Effector CD4-positive, alpha-beta T cell (primary cell): ENCODE measurements at regions not wholly inside any gene's neighbourhood (a gene's known extent, or its start where the extent isn't known, plus 50 kb on each side); places are given as distances from the start of the nearest gene placed in this dataset.
"Not testable (repeated sequence)": the region's sequence is repeated elsewhere in the genome, so short reads cannot be mapped to it uniquely, and the experiment has no call there.

ENCODE experiments used
- DNase-seq: peaks from one replicate; pipeline ENCODE4 v3.0.0-alpha.2; 2020

DNA sequence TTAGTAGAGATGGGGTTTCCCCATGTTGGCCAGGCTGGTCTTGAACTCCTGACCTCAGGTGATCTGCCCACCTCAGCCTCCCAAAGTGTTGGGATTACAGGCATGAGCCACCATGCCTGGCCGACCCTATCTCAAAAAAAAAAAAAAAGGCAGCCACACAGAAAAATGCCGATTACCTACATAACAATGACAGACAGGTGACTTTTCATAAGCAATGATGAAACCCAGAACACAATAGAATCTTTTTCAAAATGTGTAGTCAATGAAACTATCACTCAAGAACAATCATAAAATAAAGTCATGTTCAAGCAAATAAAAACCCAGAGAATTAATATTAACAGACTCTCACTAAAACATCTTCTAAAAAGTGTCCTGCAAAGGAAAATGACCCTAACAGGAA, 135.6 kb upstream of the MVB12B start:
- not testable (repeated sequence) for DNase-seq

DNA sequence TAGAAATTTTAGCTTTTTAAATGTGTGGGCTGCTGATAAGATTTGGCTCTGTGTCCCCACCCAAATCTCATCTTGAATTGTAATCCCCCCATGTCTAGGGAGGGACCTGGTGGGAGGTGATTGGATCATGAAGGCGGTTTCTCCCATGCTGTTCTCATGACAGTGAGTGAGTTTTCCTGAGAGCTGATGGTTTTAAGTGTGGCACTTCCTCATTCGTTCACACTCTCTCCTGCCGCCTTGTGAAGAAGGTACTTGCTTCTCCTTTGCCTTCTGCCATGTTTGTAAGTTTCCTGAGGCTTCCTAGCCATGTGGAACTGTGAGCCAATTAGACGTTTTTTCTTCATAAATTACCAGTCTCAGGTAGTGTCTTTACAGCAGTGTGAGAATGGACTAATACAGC, 127.8 kb upstream of the MVB12B start:
- DNase-seq = no peak

DNA sequence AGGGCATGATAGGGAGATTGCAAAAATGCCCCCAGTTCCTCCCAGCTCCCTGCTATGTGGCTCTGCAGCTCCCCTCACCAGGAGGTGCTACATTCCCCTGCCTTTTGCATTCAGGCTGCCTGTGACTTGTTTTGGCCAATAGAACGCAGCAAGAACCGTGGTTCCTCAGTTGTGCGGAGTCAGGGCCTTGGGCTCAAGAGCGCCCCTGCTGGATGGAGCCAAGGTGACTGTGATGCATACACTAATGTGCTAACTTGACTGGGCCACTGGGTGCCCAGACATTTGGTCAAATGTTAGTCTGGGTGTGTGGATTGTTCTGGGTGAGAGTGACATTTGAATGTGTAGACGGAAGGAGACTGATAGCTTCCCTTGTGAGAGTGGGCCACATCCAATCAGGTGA, 123.3 kb upstream of the MVB12B start:
- no peak for DNase-seq

DNA sequence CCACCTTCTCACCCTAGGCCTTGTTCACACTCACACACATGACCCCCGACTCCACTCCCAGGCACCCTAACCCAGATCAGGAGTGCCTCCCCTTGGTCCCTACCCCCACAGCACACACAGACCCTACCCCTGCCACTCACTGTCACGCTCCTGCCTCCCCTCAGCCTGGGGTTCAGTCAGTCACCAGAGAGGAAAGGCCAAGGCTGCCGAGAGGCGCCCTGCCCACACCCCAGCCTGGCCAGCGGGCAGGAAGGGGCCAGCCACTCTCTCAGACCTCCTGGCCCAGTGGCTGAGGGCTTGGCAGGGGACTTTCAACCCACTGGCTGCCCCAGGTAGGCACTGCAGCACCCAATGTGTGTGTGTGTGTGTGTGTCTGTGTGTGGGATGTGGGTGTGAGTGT, 122.4 kb upstream of the MVB12B start:
- no peak for DNase-seq

DNA sequence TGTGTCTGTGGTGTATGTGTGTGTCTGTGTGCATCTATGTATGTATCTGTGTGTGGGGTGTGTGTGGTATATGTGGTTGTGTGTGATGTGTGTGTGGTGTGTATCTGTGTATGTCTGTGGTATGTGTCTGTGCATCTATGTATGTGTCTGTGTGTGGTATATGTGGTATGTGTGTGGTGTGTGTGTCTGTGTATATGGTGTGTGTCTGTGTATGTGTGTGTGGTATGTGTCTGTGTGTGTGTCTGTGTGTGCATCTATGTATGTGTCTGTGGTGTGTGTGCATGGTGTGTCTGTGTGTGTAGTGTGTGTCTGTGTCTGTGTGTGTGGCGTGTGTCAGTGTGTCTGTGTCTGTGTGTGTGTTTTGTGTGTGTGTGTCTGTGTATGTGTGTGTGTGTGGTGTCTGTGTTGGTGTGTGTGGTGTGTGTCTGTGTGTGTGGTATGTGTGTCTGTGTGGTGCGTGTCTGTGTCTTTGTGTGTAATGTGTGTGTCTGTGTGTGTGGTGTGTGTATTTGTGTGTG, 121.9 kb upstream of the MVB12B start:
- DNase-seq = no peak

DNA sequence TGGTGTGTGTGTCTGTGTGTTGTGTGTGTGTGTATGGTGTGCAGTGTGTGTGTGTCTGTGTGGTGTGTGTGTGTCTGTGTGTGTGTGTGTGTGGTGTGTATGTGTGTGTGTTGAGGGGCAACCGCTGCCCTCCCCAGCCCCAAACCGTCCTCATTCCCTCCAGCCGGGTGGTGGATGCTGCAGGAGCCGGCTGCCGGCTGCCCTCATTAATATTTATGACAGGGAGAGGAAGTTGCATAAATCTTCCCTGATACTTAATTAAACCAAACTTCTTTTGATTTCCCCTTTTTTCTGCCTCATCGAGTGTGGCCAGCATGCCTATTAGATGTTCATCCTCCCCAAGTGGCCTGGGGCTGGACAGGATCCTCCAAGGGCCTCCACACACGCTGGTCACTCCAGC, 121.4 kb upstream of the MVB12B start:
- DNase-seq = no peak

DNA sequence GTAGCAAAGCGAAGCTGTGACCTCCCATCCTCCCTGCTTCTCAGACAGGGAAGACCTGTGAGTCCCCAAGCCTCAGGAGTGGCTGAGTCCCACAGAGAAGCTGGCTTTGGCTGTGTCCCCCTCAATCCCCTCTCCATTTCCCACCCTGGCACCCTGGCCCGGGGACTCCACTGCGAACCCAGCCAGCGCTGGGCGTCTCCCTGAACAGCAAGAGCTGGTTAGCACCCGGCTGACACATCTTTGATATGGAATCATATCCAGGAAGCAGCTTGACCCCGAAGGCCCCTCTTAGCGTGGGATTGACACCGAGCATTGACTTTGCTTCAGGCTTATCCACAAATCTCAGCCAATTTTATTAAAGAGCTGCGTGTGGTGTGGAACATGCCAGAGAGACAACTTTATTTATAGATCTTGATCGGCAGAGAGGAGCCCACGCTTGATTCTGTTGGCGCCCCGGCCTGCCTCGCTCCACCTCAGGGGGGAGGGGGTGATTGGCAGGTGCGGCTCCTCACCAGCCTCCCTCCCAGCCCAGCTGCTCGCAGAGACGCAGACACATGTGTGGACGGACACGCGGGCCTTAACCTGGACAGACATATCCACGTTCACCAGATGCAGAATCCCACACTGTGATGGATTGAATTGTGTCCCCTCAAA, 120.7 kb upstream of the MVB12B start:
- DNase-seq = no peak

DNA sequence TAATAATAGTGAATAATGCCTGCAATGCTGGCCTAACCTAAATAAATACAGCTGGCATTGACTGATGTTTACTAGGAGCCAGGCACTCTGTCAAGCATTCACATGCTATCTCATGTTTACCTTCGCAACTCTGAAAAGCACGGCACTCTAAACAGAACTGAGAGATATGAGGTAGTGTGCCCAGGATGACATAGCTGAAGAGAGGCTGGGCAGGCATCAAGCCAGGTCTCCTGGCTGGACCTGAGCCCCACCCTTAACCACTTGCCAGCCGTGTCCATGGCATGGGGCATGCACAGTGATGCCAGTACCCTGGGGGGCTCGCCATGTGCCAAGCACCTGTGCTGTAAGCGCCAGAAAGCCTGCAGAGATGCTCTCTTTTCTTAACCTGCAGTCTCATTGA, 119.4 kb upstream of the MVB12B start:
- no peak for DNase-seq

DNA sequence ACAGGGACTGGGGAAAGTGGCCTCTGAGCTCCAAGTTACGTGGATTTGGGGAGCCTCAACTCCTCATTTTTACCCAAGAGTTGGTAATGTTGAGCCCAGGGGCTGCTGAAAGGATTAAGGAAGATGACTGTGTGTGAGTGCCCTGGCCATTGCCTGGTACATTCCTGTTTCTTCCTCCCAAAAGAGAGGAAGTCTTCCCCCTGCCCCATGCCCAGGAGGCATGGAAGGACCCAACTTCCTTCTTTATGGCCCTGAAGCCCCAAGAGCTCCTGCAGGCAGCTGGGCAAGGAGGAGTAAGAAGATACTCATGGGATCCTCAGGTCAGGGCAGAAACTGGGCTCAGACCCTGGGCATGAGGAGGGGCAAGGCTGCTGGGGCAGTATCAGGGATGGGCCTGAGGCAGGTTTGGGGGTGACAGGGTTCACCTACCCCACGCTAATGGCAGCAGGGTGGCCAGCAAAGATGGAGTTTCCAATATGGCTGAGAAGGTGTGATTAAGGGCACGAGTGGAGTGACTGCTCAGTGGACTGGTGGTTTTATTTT, 118.3 kb upstream of the MVB12B start:
- DNase-seq = no peak

DNA sequence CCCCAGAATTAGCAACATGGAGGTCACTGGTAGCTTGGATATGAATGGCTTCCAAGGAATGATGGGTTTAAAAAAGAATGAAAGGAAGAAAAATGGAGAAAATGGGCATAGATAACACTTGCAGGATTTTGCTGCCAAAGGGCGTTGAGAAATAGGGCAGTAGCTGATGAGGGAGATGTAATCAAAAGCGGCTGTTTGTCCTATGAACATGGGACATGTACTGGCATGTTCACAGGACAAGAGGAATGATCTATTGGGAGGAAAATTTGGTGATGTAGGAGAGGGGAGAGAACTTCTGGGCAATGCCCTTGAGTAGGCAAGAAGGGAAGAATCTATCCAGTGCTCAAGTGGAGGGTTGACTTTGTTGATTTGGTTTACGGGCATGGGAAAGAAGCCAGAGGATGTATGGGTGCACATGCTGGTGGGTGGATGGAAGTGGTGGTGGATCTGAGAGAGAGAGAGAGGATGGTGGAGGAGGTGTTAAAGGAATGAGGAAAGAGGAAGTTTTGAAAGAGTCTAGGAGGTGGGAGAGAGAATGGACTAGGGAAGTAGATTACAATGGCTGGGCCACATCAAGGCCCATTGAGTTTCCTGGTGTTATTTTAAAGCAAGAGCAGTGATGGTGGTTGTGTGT, 115.1 kb upstream of the MVB12B start:
- DNase-seq = no peak

DNA sequence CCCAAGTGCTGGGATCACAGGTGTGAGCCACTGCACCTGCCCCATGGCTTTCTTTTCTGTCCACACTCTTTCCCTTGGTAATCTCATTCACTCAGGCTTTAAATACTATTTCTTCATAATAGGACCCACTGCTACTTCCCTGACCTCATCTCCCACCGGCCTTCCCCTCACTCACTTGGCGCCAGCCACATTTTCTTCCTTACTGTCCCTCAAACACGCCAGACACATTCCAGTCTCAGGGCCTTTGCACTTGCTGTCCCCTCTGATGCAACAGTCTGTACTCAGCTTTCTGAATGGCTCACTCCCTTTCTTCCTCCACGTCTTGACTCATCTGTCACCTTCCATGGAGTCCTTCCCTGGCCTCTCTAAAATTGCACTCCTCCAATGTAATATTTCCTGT, 111.1 kb upstream of the MVB12B start:
- DNase-seq = no peak

DNA sequence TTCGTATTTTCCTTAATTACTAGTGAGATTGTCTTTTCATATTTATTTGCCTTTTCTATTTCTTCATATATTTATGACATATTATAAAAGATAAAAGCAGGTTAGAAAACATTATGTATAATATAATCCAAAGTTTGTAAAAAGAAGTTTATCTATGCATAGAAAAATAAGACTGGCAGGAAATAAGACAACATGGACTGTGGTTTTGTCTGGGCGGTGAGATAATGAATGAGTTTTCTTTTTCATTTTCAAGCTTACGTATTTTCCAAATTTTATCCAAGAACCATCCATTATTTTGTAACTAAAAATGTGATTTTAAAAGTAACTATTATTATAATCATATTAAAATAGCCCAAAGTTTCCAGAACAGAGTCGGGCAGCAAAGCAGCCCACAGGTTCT, 109.8 kb upstream of the MVB12B start:
- no peak for DNase-seq

DNA sequence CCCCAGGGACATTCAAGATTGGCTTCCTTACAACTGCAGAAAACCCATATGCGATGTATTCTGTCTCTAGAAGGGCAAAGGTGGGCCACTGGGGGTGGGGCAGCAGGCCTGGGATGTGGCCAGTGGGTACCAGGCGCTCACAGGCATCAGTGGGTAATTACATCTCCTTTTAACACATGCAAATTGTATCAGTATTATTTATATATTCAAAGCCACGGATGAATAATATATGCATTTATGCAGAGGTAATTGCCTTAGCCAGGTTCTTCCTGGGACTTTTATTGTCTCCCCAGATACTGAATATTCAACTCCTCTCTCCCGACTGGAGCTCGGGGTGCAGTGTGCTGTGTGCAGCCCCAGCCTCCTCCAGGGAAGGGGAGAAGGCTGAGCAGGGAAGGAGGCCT, 109.4 kb upstream of the MVB12B start:
- no peak for DNase-seq

DNA sequence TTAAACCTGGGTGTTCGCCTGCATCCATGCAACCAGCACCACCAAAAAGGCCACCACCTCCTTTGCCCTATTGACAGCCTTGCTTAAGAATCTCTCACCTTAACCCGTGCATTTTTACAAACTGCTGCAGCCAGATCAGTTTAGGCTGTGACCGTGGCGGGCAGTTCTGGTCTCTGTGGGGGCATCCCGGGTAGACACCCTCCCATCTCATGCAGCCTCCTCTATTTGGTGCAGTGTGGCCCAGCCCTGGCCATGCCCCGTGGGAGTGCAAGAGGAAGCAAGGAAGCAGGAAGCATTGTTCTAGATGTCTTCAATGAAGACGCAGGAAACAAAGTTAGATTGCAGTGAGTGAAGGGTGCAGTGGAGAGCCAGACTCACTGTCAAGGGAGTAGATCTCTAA, 108.8 kb upstream of the MVB12B start:
- no peak for DNase-seq

DNA sequence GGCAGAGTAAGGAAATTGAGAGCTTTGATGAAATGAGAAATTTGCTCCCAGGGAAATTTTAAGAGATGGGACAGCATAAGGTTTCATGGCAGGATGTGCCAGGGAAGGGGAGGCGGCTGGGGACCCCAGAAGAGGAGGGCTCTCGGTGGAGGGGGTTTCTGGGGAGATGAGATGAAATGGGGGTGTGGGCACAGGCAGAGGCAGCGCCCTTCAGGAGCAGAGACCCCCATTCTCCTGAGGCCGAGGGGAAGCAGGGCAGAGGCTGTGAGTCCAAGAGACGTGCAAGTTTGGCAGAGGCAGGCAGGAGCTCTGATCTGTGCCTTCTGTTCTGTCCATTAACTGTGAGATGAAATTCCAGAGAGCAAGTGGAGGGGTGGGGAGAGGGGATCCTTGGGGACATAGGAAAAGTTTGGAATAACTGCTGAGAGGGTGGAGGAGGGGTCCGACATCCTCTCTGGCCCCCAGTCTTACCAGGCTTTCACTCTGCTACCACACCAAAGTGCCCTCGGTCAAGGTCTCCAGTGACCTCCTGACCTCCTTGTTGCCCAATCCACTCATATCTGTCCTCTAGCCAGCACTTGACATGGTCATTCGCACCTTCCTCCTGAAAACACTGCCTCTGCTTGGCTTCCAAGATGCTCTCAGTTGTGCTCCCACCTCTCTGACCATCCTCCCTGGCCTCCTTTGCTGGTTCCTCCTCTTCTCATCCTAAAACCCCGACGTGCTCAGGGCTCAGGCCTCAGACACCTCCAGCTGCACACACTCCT, 108.1 kb upstream of the MVB12B start:
- DNase-seq = no peak

DNA sequence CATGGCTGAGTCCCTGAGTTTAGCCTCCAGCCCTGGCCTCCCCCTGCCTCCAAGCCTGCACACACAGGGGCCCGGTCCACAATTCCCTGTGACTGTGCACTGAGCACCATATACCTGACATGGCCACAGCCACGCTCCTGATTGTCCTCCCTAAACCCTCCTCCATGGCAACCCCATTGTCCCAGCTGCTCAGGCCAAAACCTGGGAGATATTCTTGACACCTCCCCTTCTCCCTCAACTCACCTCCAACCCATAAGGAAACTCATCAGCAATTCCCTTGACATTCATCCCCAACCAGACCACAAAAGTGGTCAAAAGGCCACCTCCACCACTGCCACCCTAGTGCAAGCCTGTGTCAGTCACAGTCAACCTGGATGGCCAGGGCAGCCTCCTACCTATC, 107.5 kb upstream of the MVB12B start:
- DNase-seq = no peak

DNA sequence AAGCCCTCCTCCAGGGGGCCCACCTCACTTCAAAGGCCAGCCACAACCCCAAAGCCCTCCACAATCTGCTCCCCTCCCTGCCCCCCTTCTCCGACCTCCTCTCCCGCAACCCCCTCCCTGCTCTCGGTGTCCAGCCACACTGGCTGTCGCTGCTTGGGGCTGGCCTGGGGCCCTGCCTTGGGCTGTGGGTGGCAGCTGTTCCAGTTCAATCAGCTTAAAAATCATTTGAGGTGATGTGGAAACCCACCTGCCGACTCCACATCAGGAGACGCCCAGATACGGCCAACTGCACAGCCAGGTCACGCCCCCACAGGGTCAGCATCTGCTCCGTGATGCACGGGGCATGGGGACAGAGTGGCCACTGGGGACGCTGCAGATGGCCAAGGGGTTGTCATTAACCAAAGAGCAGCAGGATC, 107.0 kb upstream of the MVB12B start:
- no peak for DNase-seq

DNA sequence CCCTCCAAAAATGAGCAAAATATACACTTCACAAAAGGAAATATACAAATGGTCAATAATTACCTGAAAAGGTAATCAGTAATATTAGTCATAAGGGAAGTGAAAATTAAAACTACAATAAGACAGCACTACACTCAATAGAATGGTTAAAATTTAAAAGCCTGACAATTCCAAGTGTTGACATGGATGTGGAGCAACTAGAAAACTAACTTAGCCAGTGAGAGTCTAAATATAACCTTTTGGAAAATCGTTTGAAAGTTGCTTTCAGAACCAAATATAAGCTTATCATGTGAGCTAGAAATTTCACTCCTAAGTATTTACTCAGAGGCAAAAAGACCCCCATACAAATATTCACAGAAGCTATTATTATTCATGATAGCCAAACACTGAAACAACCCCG, 105.1 kb upstream of the MVB12B start:
- no peak for DNase-seq

DNA sequence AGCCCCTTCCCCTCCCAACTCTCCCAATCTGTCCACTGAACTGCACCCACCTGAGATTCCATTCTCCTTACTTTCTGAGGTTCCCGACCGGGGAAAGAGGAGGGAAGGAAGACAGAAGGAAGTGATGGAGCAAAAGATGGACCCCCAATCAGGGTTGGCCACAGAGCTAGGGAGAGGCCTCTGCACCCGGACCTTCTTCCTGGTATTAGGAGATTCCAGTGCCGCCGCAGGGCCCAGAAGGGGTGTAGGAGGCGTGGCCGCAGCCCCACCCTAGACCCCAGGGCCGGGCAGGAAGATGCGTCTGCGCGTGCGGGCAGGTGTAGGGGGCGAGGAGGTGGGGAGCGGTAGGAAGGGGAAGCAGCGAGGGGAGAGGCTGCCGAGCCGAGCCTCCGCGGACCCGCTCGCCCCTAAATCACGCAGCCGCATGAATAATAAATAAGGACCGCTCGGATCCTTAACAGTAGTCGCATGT, 104.2 kb upstream of the MVB12B start:
- no peak for DNase-seq

DNA sequence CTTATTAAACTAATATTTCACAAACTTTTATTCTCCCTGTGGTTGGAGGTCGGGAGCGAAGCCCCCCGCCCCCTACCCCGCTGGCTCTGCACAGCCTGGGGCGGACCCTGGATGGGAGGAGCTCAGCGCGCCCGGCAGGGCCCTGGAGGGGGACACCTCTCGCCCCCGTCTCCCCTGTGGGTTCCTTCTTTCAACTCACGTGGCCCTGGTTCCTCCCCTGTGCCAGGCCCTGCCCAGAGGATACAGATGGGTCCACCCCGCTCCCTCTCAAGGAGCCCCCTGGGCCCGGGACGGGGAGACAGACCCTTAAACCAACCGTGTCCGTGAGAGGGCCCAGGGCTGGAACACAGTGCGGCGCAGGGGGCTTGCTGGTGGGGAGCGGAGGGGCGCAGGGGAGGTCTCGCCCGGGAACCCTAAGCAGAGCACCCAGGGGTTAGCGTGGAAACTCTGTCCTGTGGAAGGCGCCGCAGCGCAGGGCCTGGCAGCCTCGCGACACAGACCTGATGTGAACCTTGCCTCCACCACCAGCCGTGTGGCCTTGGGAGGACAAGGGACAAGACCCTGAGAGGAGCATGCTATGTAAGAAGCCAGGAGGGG, 103.7 kb upstream of the MVB12B start:
- DNase-seq = no peak

DNA sequence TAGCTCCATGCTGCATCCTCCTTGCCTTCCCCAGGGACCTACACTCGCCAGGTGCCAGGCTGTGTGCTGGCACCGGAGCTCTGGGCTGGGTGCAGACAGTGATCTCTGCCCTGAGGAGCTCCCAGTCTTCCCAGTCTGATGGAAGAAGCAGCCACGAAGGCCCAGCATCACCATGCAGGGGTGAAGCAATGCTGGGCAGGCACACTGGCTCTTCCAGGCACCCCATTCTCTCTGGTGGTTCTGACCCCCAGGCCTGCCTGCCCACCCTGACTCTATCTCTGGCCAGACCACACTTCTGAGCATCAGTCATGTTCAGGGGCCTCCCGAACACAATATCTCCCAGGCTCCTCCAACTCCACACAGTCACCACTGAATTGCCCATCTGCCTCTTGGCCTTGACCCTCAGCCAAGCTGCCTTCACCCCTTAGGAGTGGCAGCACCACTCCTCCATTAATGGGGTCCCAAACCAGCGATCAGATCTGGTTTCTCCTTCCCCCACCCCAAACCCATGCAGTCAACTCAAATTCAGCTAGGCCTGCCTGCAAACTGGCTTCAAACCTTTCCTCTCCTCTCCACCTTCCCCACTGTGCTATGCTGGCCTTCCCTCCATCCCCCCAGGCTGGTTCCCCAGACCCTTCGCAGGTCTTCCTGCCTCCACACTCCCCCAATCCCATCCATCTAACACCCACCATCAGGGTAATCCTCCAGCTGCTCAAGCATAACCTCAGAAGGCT, 102.7 kb upstream of the MVB12B start:
- no peak for DNase-seq
